Gastrocnemius medialis (tissue), 4 donors: ENCODE measurements at regions not wholly inside any gene's neighbourhood (a gene's known extent, or its start where the extent isn't known, plus 50 kb on each side); places are given as distances from the start of the nearest gene placed in this dataset.

Experiments
- ATAC-seq, 2 donors: fragments of 150-250 bp; one replicate each; pipeline ENCODE4 v1.9.1; 2016
- DNase-seq, 2 donors: peaks; one replicate each; pipeline ENCODE4 v3.0.0-alpha.2; 2019
- H3K27ac ChIP-seq, 4 donors: fragments of 200-600 bp; sonication (generic); 1 replicate in 1 of 4; 2 replicates in 3 of 4; pipeline ENCODE4 v1.5.1; 2016 to 2018; ENCODE audit warnings: mild to moderate bottlenecking in 2 of 4, moderate library complexity in 1 of 4
- H3K27me3 ChIP-seq, 3 donors: fragments of 200-600 bp; sonication (generic) in 2 of 3; 1 replicate in 1 of 3; 2 replicates in 2 of 3; pipeline versions ENCODE4 v1.5.1 to v1.6.0; 2016 to 2019; ENCODE audit warnings: mild to moderate bottlenecking in 1 of 3, moderate library complexity in 1 of 3
- H3K36me3 ChIP-seq, 2 donors: fragments of 200-600 bp; sonication (generic) in 1 of 2; one replicate each; pipeline ENCODE4 v1.5.1; 2017 to 2018
- H3K4me1 ChIP-seq, 2 donors: fragments of 200-600 bp; sonication (generic) in 1 of 2; one replicate each; pipeline ENCODE4 v1.5.1; 2016 to 2017; ENCODE audit warnings: mild to moderate bottlenecking in 2 of 2
- H3K4me3 ChIP-seq, 4 donors: fragments of 200-600 bp; sonication (generic) in 3 of 4; 1 replicate in 1 of 4; 2 replicates in 3 of 4; pipeline ENCODE4 v1.5.1; 2016 to 2019; ENCODE audit warnings: mild to moderate bottlenecking in 2 of 4
- H3K9me3 ChIP-seq, 3 donors: fragments of 200-600 bp; sonication (generic) in 2 of 3; 1 replicate in 1 of 3; 2 replicates in 2 of 3; pipeline ENCODE4 v1.5.1; 2016 to 2019
- POLR2A ChIP-seq, 2 donors: fragments of 450-650 bp; IDR thresholded peaks; one replicate each; pipeline ENCODE4 v1.6.1; 2017; ENCODE audit warnings: antibody characterized with exemption in 2 of 2, mild to moderate bottlenecking in 2 of 2, moderate library complexity in 2 of 2
- in situ Hi-C, 4 donors: fragments of 200-750 bp; cut with MboI; loops; one replicate each; pipeline versions ENCODE4 v1.15.0 to v1.8.0; 2017; ENCODE audit warnings: low sequenced_read_pairs in 4 of 4
- intact Hi-C: fragments of 100-400 bp; cut with DNase I; formaldehyde crosslinking; loops from one replicate; pipeline ENCODE4 v1.15.1; 2023; ENCODE audit warnings: low total_unique reads
- TF ChIP-seq, protein P1 (sequence below), 5 experiments: fragments of 450-650 bp in 3 of 5; fragments of 200-600 bp in 2 of 5; sonication (generic) in 2 of 5; IDR thresholded peaks in 4 of 5; conservative IDR thresholded peaks in 1 of 5; 1 replicate in 4 of 5; 2 replicates in 1 of 5; pipeline ENCODE4 v1.5.1; 2016 to 2019; ENCODE audit warnings: antibody characterized with exemption in 5 of 5, mild to moderate bottlenecking in 3 of 5, moderate library complexity in 3 of 5

DNA sequence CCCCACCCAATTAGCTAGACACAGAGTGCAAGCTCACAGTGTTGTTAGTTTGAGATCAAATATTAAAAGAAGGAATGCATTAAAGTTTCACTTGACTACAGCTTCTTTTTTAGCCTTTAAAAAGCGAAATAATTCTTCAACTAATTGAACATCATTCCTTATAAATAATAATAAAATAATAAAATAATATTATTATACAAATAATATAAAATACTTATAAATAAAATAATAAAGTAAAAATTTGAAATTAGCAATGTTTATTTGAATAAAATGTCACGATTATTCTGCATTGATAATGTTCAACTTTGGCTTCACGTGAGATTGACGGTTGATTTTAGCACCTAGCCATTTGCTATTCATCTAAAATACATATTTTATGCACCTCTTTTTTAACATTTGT, 819.3 kb downstream of the FRK start:
- intact Hi-C loops: no loop called here
- H3K27me3 ChIP-seq: no peaks in the 10 kb centered on the region
- no peaks in the 10 kb centered on the region for H3K9me3 ChIP-seq
- in situ Hi-C loops: no loop called here
- no peaks in the 10 kb centered on the region for H3K36me3 ChIP-seq
- H3K4me1 ChIP-seq: no peaks in the 10 kb centered on the region
- no peak for DNase-seq
- TF ChIP-seq, protein P1, sequence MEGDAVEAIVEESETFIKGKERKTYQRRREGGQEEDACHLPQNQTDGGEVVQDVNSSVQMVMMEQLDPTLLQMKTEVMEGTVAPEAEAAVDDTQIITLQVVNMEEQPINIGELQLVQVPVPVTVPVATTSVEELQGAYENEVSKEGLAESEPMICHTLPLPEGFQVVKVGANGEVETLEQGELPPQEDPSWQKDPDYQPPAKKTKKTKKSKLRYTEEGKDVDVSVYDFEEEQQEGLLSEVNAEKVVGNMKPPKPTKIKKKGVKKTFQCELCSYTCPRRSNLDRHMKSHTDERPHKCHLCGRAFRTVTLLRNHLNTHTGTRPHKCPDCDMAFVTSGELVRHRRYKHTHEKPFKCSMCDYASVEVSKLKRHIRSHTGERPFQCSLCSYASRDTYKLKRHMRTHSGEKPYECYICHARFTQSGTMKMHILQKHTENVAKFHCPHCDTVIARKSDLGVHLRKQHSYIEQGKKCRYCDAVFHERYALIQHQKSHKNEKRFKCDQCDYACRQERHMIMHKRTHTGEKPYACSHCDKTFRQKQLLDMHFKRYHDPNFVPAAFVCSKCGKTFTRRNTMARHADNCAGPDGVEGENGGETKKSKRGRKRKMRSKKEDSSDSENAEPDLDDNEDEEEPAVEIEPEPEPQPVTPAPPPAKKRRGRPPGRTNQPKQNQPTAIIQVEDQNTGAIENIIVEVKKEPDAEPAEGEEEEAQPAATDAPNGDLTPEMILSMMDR (IDR thresholded peaks at IDR 0.05 in 4 of 5, conservative IDR thresholded peaks at IDR 0.05 in 1 of 5): no peak
- no peak for TF ChIP-seq POLR2A (IDR thresholded peaks at IDR 0.05)
- no peak overlapping the region for H3K4me3 ChIP-seq
- no peak overlapping the region for H3K27ac ChIP-seq
- no peak for ATAC-seq

DNA sequence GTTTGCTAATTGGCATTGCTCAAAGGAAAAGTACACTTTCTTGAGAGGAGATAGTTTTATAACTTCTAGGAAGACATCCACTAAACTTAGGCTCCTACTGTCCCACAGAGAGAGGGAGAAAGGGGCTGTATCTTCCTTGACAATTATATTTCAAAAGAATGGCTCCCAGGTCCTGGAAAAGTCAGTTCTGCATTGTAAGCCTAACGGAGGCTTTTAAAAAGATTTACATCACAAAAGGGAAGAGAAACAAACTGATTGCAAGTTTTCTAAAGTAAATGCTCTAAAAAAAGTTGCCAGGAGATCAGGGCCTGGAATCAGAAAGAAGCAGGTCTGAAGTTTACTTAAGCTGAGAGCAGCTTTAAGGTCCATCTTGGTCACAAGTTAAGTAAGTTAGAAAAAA, 839.5 kb downstream of the FRK start:
- intact Hi-C loops: no loop called here
- DNase-seq (no peak), ATAC-seq (no peak)
- Histone ChIP-seq H3K27ac (no peak overlapping the region), H3K4me1 (no peaks in the 10 kb centered on the region), H3K9me3 (no peaks in the 10 kb centered on the region), H3K36me3 (no peaks in the 10 kb centered on the region), H3K27me3 (no peaks in the 10 kb centered on the region), H3K4me3 (no peak overlapping the region)
- in situ Hi-C loops: no loop called here
- TF ChIP-seq, protein P1 (IDR thresholded peaks at IDR 0.05 in 4 of 5, conservative IDR thresholded peaks at IDR 0.05 in 1 of 5): no peak
- no peak for TF ChIP-seq POLR2A (IDR thresholded peaks at IDR 0.05)

DNA sequence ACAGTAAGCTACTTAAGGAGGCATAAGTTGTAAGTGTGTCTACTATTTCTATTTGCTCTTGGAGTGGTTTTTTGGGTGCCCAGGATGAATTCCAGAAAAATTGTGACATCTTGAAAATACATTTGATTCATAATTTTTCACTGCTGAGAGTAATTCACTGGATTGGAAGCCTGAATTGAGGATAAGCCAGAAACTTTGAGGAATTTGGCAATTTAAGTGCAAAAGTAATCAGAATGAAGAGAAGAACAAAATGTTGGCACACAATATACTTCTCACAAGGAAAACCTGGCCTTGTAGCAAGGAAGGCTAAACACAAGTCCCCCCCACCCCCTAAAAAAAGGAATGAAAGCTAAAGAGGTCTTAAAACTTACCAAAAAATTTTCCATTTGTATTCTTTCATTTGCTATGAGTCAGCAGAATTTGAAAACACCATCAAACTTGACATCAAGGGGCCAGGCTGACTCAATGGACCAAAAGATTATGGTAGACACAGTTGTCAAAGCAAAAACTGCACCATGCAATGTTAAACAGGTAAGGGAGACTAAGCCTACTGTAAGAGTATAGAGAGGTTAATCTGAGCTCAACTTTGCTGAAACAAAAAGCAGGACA, 840.0 kb downstream of the FRK start:
- TF ChIP-seq, protein P1 (IDR thresholded peaks at IDR 0.05 in 4 of 5, conservative IDR thresholded peaks at IDR 0.05 in 1 of 5): no peak
- TF ChIP-seq POLR2A (IDR thresholded peaks at IDR 0.05): no peak
- intact Hi-C loops: no loop called here
- in situ Hi-C loops: no loop called here
- H3K4me3 ChIP-seq: no peak overlapping the region
- no peak overlapping the region for H3K27ac ChIP-seq
- DNase-seq (no peak), ATAC-seq (no peak)
- no peaks in the 10 kb centered on the region for H3K9me3 ChIP-seq
- no peaks in the 10 kb centered on the region for H3K36me3 ChIP-seq
- H3K27me3 ChIP-seq: no peaks in the 10 kb centered on the region
- H3K4me1 ChIP-seq: no peaks in the 10 kb centered on the region

- DNase-seq (no peak), ATAC-seq (no peak)
- in situ Hi-C loops: no loop called here
- Histone ChIP-seq H3K9me3 (no peaks in the 10 kb centered on the region), H3K4me3 (no peak overlapping the region), H3K4me1 (no peaks in the 10 kb centered on the region), H3K27ac (no peak overlapping the region), H3K36me3 (no peaks in the 10 kb centered on the region), H3K27me3 (no peaks in the 10 kb centered on the region)
- intact Hi-C loops: no loop called here
- TF ChIP-seq, protein P1 (IDR thresholded peaks at IDR 0.05 in 4 of 5, conservative IDR thresholded peaks at IDR 0.05 in 1 of 5): no peak
- no peak for TF ChIP-seq POLR2A (IDR thresholded peaks at IDR 0.05)
Measured at GRCh38 chr6:115219645-115220044, 841.0 kb downstream of the FRK start.

GRCh38 chr6:115216835-115217234, 843.9 kb downstream of the FRK start:
- no peaks in the 10 kb centered on the region for H3K9me3 ChIP-seq
- TF ChIP-seq, protein P1 (IDR thresholded peaks at IDR 0.05 in 4 of 5, conservative IDR thresholded peaks at IDR 0.05 in 1 of 5): no peak
- no peak for TF ChIP-seq POLR2A (IDR thresholded peaks at IDR 0.05)
- no peaks in the 10 kb centered on the region for H3K4me1 ChIP-seq
- no peak for ATAC-seq
- no peaks in the 10 kb centered on the region for H3K27me3 ChIP-seq
- intact Hi-C loops: no loop called here
- H3K27ac ChIP-seq: no peak overlapping the region
- H3K4me3 ChIP-seq: no peak overlapping the region
- DNase-seq: no peak
- in situ Hi-C loops: no loop called here
- H3K36me3 ChIP-seq: no peaks in the 10 kb centered on the region
